HG03039 (cell line): ENCODE measurements at regions not wholly inside any gene's neighbourhood (a gene's known extent, or its start where the extent isn't known, plus 50 kb on each side); places are given as distances from the start of the nearest gene placed in this dataset.

ENCODE experiments used
- ATAC-seq: cut with Tn5 transposase; IDR thresholded peaks from one replicate; pipeline ENCODE4 v1.9.1; 2021; ENCODE audit warnings: mild to moderate bottlenecking, moderate library complexity; ENCODE audit not compliant: unreplicated experiment

DNA sequence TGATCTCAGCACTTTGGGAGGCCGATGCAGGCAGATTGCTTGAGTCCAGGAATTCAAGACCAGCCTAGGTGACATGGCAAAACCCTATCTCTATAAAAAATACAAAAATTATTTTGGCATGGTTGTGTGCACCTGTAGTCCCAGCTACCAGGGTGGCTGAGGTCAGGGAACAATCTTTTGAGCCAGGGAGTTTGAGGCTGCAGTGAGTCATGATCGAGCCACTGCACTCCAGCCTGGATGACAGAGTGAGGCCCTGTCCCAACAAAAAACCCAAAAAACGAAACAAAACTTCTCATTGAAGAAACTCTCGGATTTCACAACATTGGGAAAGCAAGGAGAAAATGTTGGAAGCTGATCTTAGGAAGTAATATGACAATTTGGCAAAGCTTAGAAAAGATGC is 317.3 kb upstream of the MGAT5 start:
- no peak for ATAC-seq

DNA sequence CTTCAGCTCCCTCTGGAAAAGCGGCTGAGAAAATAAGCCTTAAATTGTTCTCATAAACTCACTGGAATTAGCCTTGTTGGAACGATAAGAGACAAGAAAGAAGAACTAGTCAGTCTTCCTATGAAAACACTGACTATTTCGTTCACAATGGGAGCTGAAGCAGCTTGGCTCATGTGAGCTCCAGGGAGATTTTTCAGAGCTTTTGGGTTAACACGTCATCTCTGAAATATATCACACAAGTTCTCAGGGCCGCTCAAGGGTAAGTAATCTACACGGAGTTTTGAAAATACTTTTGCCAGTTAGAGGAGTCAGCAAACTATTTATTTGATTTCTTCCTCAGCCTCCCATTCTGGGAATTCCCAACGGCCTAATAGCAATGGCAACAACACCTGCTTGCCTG is 316.2 kb upstream of the MGAT5 start:
- ATAC-seq = no peak

DNA sequence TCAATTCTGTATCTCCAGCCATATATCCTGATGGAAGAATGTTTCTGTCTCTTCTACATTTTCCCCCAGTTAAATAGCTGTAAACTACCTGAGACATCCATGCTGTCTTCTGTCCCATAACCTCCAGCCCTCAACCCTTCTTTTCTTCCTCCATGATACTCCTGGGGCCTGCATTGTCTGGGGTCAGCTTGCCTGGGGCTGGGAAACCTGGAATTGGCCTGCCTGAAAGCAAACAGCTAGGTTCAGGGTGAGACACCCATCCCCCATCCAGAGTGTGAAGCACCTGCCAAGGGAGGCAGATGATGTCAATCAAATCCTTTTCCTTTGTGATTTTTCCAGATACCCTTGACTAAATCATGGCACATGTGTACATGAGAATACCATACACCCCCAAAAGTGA is 313.7 kb upstream of the MGAT5 start:
- ATAC-seq = no peak

DNA sequence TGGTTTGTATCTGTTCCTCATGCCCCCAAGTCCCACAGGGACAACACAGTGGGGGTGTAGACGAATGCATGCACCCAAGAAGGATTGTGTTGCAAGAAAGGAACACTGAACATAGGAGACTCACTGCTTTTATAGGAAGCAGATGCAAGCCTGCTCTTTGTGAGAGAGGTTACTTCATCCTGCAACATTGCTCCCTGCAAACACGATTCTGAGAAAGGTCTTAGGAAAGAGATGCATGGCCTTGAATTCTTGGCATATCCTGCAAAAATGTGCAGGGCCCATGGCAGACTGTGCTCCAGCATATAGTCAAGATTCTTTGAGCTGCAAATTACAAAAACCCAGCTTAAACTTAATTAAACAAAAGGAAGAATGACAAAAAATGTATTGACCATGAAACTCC is 312.2 kb upstream of the MGAT5 start:
- no peak for ATAC-seq

DNA sequence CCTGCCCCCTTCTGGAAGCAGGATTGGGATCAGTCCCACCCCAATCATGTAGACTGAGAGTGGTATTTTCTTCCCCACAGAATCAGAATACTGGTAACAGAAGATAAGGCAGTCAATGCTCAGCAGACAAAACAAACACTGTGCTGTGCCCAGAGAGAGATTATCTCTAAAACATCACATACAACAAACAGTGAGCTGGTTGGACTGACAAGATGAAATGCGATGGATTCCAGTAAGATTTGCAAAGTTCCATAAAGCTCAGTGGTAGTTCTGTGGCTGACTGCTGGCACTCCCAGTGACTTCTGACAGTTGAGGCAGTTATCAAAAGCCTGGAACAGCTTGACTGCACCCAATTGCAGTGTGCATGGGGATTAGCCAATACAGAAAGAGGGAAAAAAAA is 311.5 kb upstream of the MGAT5 start:
- ATAC-seq = no peak

DNA sequence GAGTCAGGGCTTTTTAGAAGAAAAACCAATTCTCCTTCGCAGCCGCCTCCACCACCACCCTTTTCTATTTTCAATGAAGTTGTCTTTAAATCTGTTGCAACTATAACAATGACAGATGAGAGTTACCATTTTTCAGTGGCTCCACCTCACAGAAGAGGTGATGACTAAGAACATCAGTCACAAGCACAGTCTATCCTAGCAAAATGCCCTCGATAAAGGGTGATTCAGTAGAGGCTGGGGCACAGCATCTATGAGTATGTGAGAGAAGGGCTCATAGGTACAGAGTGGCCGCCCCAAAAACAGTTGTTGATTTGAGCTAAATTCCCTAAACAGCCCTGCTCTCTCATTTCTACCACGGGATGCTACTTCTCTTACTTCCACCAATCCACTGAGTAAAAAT is 310.8 kb upstream of the MGAT5 start:
- no peak for ATAC-seq

DNA sequence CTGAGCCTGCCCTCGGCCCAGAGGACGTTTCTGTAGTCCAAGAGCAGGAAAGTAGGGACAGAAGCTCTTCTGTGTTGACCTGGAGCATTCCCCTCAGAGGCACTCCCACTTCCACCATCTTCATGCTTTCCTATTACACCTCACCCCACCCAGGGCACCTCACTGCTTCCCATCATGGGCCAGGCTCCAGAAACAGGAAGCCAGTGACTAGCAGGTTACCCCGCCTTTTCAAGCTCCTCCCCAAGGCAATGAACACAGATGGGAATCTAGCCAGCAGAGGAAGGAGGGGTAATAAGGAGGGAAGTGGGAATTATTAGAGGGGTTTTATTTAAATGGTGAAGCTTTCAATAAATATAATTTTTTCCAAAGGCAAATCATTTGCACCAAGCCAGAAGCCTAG is 308.8 kb upstream of the MGAT5 start:
- ATAC-seq = no peak

DNA sequence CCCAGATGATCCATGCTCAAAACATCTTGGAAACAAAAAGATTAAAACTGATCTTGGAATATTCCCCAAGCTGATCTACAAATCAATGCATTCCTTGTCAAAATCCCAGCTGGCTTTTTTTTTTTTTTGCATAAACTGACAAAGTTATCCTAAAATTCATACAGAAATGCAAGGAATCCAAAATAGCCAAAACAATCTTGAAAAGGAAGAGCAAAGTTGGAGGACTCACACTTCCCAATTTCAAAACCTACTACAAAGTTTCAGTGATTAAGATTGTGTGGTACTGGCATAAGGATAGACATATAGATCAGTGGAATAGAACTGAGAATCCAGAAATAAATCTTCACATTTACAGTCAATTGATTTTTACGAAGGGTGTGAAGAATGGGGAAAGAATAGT is 306.8 kb upstream of the MGAT5 start:
- ATAC-seq = no peak

DNA sequence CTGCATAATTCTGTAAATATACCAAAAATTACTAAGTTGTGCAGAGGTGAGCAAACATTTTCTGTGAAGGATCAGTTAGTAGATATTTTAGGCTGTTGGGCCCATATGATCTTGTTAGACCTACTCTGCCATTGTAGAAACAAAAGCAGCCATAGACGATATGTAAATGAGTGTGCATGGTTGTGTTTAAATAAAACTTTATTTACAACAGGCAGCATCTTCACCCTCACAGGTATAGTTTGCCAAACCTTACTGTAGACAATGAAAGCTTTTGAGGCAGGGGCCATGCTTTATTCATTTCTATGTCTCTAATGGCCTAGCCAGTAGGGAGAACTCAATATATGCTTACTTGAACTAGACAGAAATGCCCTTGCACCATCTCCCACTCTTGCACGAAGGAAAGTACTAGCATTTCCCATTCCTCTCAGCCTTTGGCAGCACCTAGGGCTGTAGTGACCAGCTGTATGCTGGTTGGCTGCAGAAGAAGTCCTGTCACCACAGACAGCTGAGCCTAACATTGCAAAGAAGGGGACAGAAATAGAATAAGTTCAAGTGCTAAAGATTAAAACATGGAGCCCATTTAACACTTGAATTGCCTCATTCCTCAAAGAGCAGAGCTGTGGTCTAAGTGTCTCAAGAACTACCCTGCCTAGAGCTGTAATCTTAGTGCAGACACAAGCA is 305.1 kb upstream of the MGAT5 start:
- no peak for ATAC-seq

DNA sequence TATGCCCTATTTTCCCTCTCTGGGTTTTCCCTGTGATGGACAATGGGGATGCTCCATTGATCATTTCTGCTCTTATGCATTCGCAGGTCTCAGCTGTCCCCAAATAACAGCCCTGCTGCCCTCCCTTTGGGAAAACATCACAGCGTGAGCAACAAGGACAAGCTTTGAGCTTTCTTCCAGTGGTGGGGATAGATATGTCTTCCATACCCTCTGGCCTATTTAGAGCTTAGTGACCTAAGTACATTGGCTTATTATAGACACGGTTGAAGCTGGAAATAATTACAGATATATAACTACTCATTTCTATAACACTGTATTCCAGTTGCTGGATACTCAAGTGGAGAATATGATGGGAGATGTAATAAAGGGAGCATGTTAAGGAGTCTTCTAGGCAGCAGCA is 304.3 kb upstream of the MGAT5 start:
- no peak for ATAC-seq

DNA sequence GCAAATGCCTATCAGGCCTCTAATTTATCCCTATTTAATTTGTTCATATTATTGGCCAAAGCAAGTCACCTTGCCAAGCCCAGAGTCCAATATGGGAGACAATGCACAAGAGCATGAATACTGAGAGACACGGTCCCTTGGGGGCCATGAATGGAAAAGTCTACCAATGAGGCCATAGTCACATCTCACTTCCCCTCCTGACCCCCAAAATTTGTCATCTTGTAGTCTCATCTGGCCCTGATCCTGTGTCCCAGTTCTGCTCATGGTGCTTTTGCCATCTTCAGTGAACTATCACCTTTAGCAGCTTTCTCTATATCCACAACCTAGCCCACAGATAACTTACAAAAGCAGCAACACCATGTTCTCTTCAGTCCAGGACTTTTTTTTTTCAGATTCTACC is 302.7 kb upstream of the MGAT5 start:
- ATAC-seq = no peak

DNA sequence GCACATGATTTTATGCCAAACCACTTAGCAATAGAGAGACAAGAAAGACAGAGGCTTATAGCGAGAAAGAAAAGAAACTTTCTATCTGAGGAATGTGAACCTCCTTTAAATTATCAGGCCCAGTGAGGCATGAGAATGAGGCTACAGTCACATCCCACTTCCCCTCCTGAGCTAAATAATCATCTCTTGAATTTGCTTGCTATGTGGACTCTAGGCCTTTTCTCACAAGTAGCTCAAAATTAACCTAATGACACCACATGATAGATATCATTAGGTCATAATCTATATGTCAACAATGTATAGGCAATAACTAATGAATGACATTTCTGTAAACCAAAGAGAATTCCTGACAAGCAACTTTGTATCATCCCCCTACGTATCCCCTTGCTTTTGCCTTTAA is 301.5 kb upstream of the MGAT5 start:
- peak; percentile 34 for ATAC-seq

DNA sequence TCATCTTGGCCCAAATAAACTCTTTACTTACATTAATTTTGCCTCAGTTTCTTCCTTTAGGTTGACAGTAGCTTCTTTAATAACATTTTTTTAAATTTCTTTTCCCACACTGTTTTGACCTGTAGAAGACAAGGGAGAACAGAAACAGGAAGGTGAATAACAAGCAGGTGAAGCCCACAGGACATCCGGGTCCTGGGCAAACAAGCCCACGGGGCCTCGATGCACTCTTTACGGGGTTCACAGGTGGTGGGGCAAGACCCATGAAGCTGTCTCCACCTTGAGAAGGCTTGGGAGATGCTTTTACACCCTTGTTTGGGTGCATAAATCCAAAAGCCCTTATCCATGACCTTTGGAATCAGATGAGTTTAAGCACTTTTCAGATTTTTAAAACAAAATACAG is 301.0 kb upstream of the MGAT5 start:
- no peak for ATAC-seq

DNA sequence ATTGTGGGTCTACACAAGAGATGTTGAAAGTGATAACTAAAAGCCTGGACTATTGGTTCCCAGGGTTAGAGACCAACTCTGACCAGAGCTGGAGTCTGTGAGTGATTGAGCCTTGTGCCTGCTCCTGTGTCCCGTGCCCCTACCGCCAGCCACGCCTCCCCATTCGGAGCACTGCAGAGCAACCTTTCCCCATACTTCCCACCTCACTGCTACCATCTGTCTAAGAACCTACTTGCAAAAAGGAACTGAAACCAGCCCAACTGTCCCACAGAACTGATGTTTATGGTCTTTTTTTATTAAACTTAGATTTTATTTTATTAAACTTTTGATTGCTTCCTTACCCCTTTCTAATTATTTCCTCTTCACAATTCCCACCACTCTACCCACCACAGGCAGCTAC is 300.3 kb upstream of the MGAT5 start:
- ATAC-seq = peak; percentile 71

DNA sequence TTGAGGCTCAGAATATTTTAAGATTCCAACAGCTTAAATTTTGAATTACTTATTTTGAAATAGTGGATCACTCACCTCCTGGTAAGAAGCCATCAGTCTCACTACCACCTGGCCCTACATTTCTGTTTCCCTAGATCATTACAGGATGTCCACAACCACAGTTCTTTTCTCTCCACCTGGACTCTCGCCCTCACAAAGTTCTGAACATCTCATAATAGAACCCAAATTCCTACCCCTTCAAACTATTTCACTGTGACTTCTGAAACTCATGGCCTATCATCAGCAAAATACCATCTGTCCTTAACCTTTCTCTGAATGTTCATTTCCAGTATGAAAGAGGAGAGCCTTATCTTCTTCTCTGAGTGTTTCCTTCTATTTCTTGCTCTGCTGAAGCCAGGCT is 299.2 kb upstream of the MGAT5 start:
- ATAC-seq = no peak

DNA sequence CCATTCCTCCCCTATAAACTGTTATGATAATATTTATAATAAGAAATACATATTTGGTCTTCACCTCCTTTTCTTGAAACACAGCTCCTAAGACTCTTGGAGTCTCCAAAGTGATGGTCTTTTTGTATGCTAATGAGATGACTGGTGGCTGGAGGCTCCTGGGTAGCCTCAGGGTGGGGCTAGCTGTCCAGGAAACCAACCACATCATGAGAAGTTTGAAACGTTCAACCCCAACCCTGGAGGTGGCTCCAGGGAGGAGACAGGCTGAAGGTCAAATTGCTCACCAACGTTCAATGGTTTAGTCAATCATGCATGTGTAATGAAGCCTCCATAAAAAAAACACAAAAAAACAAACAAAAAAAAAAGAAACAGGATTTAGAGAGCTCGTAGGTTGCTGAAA is 298.7 kb upstream of the MGAT5 start:
- no peak for ATAC-seq

DNA sequence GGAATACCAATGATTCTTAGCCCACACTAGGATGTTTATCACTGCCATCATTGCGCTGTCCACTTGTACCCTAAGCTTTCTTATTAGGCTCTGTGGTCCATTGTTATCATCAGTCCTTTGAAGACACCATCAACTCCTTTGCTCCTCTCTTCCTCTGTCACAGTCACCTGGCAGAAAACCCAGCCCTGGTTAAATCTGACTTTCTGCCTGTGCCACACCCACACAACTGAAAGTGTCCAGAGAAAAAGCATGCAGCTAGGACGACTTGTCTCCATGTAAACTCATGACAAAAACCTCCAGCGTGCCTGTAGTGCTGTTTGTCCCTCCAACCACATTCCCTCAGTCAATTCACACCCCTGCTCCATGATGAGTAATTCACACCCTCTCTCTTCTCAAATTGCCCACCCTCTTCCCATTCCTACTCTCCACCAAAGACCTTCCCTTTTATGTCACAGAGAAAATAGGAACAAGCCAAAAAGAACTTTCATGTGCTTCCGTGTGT is 297.4 kb upstream of the MGAT5 start:
- ATAC-seq = no peak

DNA sequence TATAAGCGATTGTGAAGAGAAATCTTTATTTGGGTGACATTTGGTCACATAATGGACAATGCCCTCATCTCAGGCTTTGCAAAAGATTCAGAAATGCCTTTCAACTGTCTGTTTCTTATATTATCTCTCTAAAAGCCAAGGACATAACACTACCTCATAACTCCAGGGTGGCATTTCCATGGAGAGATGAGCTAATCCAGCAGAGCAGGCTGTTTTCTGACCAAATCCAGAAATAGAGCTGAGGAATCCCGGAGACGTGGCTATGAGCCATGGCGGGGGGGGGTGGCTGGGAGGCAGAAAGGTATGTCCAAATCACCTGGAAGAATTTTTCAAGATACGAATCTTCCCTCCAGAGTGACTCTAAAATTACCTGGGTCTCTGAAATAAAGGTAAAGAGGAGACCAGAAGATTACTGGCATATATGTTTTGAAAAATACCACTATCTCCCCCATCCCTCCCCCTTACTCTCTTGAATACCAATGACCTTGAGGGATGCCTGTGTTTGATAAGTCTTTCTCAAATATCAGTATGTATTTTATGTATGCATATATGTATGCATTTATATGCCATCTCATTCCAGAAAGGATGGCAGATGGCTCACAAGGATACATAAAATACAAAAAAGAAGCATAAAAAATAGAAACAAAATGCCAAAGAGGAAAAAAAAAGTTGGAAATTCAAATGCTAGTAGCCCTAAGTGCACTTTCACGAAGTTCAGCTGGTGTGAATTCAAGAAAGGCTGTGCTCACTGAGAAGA is 296.0 kb upstream of the MGAT5 start:
- ATAC-seq = no peak

DNA sequence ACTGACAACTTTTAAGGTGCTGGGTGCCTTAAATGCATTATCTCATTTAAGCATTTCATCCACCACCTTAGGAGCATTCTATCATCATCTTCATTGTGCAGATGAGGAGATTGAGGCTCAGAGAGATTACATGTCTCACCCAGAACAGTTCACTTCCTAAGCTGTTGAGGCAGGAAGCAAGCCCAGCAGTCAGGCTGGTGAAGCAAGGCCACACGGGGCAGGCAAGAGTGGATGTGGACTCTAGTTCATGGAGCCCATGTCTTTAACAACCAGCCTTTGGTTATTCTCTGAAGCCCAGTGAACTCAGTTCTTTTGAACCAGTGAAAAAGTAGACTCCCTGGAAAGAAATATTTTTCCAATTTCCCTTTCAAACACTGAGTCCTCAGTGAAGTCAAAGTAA is 294.8 kb upstream of the MGAT5 start:
- no peak for ATAC-seq

DNA sequence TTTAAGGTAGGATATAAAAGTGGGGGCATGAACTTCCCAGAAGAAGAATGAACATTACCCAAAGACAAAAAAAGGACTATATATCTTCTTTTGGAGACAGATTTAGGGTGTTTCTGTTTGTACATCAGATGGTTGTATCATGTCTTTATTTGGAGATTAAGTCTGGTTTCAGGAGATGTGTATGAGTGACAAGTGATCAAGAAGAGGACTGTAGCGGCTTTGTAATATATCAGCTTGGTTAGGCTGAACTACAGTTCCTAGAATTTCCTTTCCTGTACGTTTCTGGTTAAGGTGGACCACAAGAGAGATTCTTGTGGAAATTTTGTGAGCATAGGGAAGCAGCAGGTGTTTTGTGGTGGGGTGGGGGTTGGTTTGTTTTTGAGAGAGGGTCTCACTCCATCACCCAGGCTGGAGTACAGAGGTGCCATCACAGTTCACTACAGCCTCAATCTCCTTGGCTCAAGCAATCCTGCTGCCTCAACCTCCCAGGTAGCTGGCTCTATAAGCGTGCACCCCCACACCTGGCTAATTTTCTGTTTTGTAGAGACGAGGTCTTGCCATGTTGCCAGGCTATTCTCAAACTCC is 287.1 kb upstream of the MGAT5 start:
- no peak for ATAC-seq

DNA sequence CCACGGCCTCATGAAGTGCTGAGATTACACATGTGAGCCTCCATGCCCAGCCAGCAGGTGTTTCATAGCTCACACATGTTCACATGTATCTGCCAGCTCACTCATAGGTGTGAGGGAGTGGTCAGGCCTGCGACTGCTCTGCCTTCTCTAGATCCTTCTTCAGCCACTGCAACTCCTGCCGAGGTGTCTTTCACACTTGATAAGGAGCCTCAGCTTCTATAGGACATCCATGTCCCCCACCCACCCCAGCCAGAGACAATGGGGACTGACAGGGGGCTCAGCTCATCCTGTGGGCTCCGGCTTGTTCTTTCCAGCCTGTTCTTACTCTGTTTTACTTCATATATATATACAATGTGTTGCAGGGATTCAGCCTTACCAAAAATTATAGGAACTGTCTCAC is 286.5 kb upstream of the MGAT5 start:
- no peak for ATAC-seq

DNA sequence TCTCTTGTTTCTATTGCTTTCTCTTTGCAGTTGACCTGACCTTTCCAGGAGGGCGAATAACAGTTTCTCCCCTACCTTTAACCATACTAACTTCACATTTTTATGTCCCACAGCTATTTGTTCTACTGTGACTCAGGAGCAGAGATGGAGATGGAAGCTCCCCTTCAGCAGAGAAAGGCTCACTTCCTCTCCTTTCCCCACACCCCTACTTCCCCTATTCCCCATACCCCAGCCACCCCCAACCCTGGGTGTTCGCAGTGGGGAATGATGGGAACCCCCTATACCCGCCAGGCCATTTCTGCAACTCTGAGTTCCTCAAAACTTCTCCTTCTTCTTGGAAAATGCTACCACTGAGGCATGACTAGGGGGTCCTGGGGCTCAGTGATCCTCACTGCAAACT is 285.4 kb upstream of the MGAT5 start:
- ATAC-seq = no peak
